NAMALWA (cell line): ENCODE measurements at regions not wholly inside any gene's neighbourhood (a gene's known extent, or its start where the extent isn't known, plus 50 kb on each side); places are given as distances from the start of the nearest gene placed in this dataset.

ENCODE experiments used
- DNase-seq: peaks from one replicate; pipeline ENCODE4 v3.0.0-alpha.2; 2015; ENCODE audit warnings: low spot score

DNA sequence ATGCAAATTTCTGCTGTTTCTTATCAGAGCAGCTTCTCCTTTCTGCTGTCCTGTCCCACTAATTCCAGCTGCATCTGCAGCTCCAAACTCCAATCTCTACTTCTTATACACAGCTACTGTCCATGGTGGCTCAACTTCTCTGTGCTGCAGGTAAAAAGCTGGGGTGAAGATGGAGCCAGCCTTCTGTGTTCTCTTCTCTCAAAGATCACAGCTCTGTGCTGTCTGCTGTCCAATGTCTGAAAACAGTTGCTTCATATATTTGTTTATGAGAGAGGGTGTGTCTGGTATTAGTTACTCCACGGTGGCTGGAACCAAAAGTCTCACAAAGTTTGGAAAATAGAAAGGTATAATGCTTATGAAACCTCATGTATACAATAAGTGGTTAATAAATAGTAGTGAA, 445.8 kb upstream of the TBX3 start:
- no peak for DNase-seq

- no peak for DNase-seq
Observed at GRCh38 chr12:115121053-115121452, 437.1 kb upstream of the TBX3 start.

GRCh38 chr12:115118177-115118724, 434.3 kb upstream of the TBX3 start:
- no peak for DNase-seq

DNA sequence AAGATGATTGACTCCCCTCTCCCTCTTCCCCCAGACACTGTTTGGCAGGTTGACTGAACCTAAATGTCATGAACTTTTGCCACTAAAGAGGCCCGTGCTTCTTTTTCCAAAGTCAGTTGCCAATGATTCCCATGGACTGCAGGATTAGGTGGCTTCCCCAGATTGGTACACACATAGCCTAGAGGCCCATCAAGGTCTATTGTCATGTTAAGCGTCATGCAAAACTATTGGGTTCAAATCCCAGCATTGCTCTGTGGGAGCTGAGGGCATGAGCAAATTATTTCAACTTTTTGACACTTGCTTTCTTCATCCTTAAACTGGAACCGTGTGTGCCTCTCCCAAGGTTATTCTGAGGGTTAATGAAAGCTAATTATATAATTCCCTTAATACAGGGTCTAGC, 430.2 kb upstream of the TBX3 start:
- DNase-seq: no peak

DNA sequence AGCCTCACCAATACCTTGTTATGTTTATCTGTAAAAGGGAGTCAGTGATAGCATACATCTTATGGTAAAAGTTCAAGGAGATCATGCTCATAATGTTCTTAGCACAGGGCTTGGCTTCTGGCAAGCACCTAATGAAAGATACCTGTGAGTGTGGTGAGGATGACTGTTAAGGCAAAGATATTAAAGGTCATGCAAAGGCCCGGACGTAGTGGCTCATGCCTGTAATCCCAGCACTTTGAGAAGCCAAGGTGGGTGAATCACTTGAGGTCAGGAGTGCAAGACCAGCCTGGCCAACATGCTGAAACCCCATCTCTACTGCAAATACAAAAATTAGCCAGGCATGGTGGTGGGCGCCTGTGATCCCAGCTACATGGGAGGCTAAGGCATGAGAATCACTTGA, 425.9 kb upstream of the TBX3 start:
- no peak for DNase-seq

GRCh38 chr12:115108129-115109100, 424.4 kb upstream of the TBX3 start:
- DNase-seq: no peak

DNA sequence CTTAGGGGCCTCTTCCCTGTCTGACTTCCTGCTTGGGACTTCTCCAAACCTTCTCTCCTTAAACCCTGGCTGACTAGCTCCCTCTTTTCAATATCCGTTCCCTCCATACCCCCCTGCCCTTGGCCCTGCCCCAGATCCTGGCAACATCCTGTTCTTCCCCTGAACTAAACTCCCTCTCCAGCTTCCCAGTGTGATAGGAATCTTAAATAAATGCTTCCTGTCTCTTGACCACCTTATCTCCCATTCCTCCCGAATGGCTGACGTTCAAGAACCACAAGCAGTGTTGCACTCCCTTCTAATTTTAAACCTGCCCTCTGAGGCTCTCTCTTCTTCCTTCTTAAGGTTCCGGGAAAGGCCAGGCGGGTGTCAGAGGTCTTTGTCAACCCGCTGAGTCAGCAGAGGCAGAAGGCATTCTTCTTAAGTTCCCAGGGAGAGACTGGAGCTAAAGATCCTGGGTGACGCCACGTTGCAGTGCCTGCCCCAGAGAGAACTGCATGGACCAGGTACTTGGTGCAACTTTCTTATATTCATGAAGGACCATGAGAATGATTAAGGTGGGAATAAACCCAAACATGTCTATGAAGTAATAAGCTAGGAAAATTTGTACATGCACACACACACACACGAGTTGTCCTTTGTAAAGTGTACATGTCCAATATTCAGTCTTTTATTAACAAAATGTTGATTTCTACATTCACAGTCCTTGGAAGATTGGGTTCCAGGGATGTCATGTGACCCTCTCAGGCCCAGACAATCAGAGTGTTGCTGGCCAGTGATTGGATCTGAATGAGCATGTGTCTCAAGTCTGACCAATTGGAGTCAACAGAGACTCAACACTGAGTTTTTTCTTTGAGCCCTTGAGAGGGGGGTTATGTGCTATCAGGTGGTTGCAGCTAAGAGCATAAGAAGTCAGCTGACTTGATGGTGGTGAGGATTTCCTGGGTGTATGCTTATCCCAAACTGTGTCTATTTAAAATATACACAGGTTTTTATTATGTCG, 420.2 kb upstream of the TBX3 start:
- DNase-seq: no peak

DNA sequence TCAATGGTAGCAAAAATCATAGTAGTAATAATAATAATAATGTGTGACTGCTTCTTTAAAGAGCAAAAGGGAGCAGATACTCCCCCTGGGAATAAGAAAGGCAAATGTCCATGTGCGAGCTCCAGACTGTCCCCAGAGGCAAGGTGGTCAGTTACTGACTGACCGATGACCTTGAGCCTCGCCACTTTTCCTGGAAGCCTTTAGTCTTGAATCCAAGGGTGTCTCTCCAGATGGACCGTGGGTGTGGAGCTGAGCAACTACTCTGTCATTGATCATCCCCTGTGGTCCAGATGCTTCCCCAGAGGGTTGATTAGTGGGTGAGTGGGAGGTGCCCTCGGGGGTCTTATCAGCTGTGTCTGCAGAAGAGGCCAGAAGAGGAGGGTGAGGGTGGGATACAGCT, 418.5 kb upstream of the TBX3 start:
- DNase-seq: no peak

DNA sequence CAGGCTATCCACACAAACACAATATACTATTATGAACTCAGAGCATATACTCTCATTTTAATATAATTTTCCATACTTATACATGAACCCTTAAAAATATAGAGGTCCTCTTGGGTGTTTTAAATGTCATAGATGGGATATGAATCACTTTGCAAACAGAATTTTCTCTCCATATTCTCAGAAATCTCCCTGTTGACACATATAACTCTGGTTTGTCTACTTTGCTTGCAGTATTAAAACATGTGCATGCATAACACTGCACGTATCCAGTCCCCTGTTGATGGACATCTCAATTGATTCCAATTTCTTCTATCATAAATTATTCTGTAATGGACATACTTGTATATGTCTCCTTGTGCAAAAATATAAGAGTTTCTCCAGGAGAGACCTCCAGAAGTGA, 417.5 kb upstream of the TBX3 start:
- DNase-seq: no peak

- no peak for DNase-seq
Observed at GRCh38 chr12:115097416-115097815, 413.4 kb upstream of the TBX3 start.

DNA sequence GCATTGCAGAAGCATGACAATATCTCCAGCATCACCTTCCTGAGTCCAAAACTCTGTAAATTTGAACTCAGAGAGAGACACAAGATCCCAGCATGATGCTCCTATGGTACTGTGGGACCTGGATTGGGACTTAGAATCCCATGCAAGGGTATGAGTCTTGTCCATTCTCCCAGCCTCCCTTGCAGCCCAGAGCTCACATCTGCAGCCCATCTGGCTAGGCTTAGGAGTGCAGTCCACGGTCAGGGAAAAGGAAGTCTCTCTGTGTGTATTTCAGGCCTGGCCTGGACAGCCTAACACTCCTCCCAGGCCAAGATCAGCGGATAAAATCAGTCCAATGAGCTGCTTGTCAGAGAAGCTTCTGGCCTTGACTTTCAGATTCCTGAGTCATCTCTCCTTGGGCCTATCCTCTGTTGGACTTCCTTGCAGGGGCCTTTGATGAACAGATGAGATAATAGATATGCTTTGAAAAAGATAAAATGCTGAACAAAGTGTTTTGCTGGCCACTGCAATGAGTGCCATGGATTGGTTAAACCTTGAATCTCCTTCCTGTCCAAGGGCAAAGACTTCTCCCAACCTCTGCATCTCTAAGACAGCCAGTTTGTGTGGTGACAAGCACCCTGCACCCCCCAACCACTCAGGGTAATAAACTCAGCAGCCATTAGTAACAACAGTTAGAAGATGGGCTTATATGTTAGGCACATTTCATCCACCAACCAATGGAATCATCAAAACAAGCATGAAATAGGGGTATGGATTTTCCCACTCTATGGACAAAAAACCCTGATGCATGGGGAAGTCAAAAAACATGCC, 412.8 kb upstream of the TBX3 start:
- DNase-seq: no peak

DNA sequence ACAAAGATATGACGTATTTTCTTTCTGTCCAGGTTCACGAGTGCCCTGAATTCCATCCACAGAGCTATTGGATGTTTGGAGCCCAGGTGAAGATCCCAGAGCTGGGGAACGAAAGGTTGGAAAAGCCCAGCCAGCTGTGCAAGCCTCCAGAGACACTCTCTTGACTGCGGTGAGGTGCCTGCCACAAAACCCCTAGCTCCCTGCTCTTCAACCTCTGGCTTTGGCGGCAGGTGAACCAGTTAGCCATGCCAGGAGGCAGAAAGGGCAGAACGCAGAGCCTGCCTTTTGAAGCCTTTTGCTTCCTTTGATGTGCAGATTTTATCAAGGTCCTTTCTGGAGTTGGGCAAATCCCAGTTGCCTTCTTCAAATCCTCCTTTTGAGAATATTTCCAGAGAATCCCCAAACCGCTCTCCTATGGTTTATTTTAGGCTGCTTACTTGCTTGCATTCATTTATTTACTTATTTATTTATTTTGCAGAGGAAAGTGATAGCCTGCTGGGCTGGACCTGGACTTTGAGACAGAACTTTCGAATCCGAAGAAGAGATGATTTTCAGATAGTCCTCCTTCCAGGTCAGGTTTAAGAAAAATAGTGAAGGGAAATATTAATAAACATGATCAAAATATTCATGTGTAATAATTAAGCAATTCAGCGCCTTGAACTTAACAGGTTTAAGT, 411.2 kb upstream of the TBX3 start:
- no peak for DNase-seq

GRCh38 chr12:115094163-115094816, 410.3 kb upstream of the TBX3 start:
- no peak for DNase-seq

DNA sequence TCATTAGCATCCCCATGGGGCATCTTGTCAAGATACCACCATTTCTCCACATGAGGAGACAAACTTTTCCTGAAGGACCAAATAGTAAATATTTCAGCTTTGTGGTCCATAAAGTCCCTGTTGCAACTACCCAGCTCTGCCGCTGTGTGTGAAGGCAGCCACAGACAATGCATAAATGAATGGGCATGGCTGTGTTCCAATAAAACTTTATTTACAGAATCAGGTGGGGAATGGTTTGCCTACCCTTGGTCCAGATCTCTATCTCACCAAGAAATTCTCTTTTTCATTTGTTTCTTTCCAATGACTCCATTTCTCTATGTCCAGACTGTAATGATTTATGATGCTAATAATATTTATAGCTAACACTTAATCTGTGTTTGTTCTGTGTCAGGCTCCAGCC, 409.3 kb upstream of the TBX3 start:
- DNase-seq: no peak

DNA sequence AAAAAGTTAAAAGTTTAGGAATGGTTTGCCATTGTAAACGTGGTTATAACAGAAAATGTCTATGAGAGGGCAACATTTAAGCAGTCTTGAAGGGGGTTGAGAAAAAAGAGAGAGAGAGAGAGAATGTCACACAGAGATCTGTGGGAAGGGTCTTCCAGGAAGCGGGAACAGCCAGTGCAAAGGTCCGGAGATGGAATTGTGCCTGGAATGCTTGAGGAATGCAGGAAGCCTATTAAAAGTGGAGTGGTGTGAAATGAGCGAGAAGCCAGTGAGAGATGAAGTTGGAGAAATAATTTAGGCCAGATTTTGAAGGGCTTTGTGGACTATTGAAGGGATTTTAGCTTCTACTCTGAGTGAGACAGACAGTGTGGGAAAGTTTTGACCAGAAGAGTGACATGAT, 406.8 kb upstream of the TBX3 start:
- DNase-seq: no peak

GRCh38 chr12:115088995-115089841, 405.2 kb upstream of the TBX3 start:
- no peak for DNase-seq

DNA sequence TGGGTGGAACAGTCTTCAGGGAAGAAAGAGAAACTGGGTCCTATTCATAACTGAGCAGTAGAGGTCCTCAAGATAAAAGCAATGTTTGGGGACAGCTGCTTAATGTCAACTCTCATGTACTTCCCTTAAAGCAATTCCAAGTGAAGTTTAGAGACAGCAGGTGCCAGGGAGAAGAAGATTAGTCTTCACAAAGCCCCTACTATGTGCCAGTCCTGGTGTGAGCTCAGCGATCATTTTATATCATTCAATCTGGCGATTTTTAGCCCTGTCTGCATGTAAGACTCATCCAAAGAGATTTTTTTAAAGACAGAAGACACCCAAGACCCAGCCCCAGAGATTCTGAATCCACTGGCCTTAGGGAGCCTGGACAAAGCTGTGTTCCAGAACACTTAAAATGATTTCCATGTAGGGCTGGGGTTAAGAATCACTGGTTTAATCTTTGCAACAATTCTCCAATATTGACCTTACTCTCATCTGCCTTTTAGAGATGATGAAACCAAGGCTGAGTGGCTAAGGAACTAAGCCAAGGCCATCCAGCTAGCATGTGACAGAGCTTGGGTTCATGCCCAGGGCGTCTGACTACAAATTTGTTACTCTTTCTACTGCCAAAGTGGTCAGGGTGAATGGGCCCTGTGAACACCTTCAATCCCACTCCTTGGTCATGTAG, 404.5 kb upstream of the TBX3 start:
- no peak for DNase-seq

DNA sequence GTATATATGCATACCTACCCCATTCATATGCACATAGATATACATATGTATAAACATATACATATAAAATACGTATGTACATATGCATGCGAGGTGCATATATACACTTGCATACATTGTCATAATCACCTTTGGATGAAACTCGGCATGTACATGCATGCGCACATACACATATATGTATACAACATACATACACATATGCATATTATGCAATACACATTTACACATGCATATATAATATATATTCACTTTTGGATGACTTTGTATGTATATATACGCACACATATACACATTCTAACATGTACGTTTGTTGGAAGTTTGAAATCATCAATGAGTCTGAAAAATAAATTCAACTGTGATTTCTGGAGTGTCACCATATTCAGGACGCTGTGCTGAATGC, 401.6 kb upstream of the TBX3 start:
- no peak for DNase-seq

DNA sequence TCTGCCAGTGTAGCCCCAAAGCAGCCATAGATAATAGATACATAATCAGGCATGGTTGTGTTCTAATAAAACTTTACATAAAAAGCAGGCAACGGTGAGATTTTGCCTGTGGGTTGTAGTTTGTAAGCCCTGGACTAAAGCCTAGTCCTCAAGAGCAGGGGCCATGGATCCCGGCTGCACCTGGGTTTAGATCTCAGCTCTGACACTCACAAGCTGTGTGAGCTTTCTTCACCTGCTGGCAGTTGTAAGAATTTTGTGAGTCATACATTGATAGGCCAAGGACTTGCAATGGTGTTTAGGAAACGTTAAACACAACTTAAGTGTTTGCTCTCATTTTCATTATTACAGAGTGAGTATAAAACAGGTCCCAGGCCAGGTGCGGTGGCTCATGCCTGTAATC, 395.8 kb upstream of the TBX3 start:
- DNase-seq: no peak
